Activated T-helper 1 cell treated with anti-CD3 and anti-CD28 coated beads, Interleukin-12 subunit alpha, Interleukin-12 subunit beta, Interleukin-2, Interleukin-4 antibody, amounts not matched to agents 30 ng/mL and 10 ng/mL and 1 ng/mL, durations not matched to agents 14 hours and 24 hours and 36 hours (primary cell): ENCODE measurements at regions not wholly inside any gene's neighbourhood (a gene's known extent, or its start where the extent isn't known, plus 50 kb on each side); places are given as distances from the start of the nearest gene placed in this dataset.

Experiments used
- DNase-seq: peaks from one replicate; pipeline ENCODE4 v3.0.0; 2021; ENCODE audit warnings: low spot score
- H3K27ac Mint-ChIP-seq: one replicate; pipeline ENCODE4 v1.8.0; 2021; ENCODE audit warnings: mild to moderate bottlenecking, mixed read lengths
- H3K27me3 Mint-ChIP-seq: one replicate; pipeline ENCODE4 v1.8.0; 2022; ENCODE audit warnings: mild to moderate bottlenecking, moderate library complexity, mixed read lengths; ENCODE audit not compliant: insufficient read depth
- H3K36me3 Mint-ChIP-seq: one replicate; pipeline ENCODE4 v1.8.0; 2021; ENCODE audit warnings: low read depth, mixed read lengths
- H3K4me1 Mint-ChIP-seq: one replicate; pipeline ENCODE4 v1.8.0; 2021; ENCODE audit warnings: low read depth, mixed read lengths
- H3K4me3 Mint-ChIP-seq: one replicate; pipeline ENCODE4 v1.8.0; 2021; ENCODE audit warnings: mild to moderate bottlenecking, moderate library complexity, mixed read lengths
- H3K9me3 Mint-ChIP-seq: one replicate; pipeline ENCODE4 v1.8.0; 2021; ENCODE audit warnings: mixed read lengths
- intact Hi-C: fragments of 100-400 bp; cut with micrococcal nuclease; formaldehyde crosslinking; loops from one replicate; pipeline ENCODE4 v1.15.1; 2024

DNA sequence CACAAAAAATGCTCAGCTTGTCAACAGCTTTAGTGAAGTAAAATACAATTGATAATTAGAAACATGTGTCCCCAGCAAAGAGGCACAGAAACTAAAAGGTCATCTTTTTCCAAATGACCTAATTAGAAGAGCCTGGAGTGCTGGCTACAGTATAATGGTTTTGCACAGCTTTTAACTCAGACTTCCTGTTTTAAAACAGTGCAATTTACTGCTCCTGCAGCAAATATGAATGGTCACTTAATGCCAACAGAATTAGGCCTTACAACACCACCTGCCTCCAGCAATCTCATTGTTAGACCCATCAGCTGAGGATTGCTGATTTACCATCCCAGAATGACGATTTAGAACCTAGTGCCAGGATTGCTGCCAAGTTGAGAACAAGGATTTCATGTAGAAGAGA is 239.3 kb downstream of the CETN3 start:
- DNase-seq: no peak
- Mint-ChIP-seq H3K36me3 (no peaks in the 10 kb centered on the region), H3K27me3 (no peaks in the 10 kb centered on the region), H3K9me3 (no peaks in the 10 kb centered on the region), H3K4me1 (no peaks in the 10 kb centered on the region), H3K4me3 (no peak overlapping the region), H3K27ac (no peak overlapping the region)
- intact Hi-C loops: no loop called here

DNA sequence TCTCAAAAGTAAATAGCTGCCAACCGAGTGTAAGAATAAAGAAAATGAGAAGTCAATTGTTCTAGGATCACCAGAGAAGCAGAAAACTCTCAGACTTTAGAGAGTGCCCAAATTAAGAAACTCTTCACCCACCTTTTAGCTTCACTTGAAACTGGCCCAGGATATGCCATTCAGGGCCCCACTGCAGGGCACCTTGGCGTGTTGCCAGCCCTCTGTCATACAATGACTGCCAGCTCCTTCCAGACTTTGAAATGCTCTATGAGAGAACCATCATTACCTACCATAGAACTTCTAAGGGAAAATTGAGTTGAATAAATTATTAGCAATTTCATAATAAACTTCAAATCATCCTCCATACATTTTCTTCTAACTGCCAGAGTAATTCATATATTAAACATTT is 240.5 kb downstream of the CETN3 start:
- H3K4me3 Mint-ChIP-seq: no peak overlapping the region
- no peaks in the 10 kb centered on the region for H3K9me3 Mint-ChIP-seq
- intact Hi-C loops: no loop called here
- H3K27me3 Mint-ChIP-seq: no peaks in the 10 kb centered on the region
- DNase-seq: no peak
- no peak overlapping the region for H3K27ac Mint-ChIP-seq
- no peaks in the 10 kb centered on the region for H3K4me1 Mint-ChIP-seq
- H3K36me3 Mint-ChIP-seq: no peaks in the 10 kb centered on the region

- Mint-ChIP-seq H3K36me3 (no peaks in the 10 kb centered on the region), H3K27ac (no peak overlapping the region), H3K4me1 (no peaks in the 10 kb centered on the region), H3K27me3 (no peaks in the 10 kb centered on the region), H3K9me3 (no peaks in the 10 kb centered on the region), H3K4me3 (no peak overlapping the region)
- DNase-seq: no peak
- intact Hi-C loops: no loop called here
Measured at GRCh38 chr5:90168399-90168798, 241.2 kb downstream of the CETN3 start.

GRCh38 chr5:90166816-90167215 is 242.7 kb downstream of the CETN3 start:
- Mint-ChIP-seq H3K27me3 (no peaks in the 10 kb centered on the region), H3K9me3 (no peaks in the 10 kb centered on the region), H3K4me3 (no peak overlapping the region), H3K36me3 (no peaks in the 10 kb centered on the region), H3K4me1 (no peaks in the 10 kb centered on the region), H3K27ac (no peak overlapping the region)
- intact Hi-C loops: no loop called here
- no peak for DNase-seq

GRCh38 chr5:90162324-90162723 is 247.2 kb downstream of the CETN3 start:
- H3K9me3 Mint-ChIP-seq: no peaks in the 10 kb centered on the region
- no peak overlapping the region for H3K4me3 Mint-ChIP-seq
- H3K4me1 Mint-ChIP-seq: no peaks in the 10 kb centered on the region
- no peaks in the 10 kb centered on the region for H3K27me3 Mint-ChIP-seq
- H3K36me3 Mint-ChIP-seq: no peaks in the 10 kb centered on the region
- DNase-seq: no peak
- intact Hi-C loops: no loop called here
- H3K27ac Mint-ChIP-seq: no peak overlapping the region

GRCh38 chr5:90161414-90161813 is 248.1 kb downstream of the CETN3 start:
- H3K9me3 Mint-ChIP-seq: no peaks in the 10 kb centered on the region
- no peaks in the 10 kb centered on the region for H3K27me3 Mint-ChIP-seq
- H3K4me3 Mint-ChIP-seq: no peak overlapping the region
- intact Hi-C loops: no loop called here
- no peak overlapping the region for H3K27ac Mint-ChIP-seq
- DNase-seq: no peak
- H3K4me1 Mint-ChIP-seq: no peaks in the 10 kb centered on the region
- H3K36me3 Mint-ChIP-seq: no peaks in the 10 kb centered on the region

DNA sequence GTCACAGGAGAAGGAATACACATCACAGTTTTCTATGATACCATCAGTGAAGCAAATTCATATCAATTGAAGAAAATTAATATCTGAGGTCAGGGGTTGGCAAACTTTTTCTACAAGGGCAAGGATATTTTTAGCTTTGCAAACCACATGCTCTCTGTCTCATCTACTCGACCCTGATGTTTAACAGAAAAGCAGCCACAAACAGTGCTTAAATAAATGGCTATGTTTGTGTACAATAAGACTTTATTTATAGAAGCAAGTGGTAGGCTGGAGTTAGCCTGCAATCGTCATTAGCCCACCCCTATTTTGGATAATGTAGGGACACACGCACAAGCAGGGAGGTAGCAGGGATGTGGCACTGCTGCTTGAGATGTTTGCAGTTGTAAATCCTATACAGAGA is 251.4 kb downstream of the CETN3 start:
- Mint-ChIP-seq H3K9me3 (no peaks in the 10 kb centered on the region), H3K27ac (no peak overlapping the region), H3K4me1 (no peaks in the 10 kb centered on the region), H3K36me3 (no peaks in the 10 kb centered on the region), H3K27me3 (no peaks in the 10 kb centered on the region), H3K4me3 (no peak overlapping the region)
- intact Hi-C loops: no loop called here
- no peak for DNase-seq

DNA sequence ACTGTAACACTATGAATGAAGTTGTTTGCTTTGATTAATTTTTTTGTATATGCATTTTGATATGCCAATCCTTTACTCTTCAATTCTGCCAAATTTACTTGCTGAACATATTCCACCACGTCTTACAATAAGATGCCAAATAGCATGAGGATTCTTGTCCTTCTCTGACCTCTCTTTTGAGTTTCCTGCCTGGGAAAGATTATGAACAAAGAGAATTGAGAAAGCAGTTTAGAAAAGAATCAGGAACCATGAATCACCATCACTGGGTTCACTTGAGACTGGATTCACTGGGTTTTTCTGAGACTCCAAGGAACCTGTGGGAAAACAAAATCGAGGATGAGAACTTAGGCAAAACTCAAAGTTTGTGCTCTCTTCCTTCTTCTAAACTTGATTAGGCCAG is 256.5 kb downstream of the CETN3 start:
- no peak for DNase-seq
- H3K4me3 Mint-ChIP-seq: no peak overlapping the region
- no peaks in the 10 kb centered on the region for H3K9me3 Mint-ChIP-seq
- H3K4me1 Mint-ChIP-seq: no peaks in the 10 kb centered on the region
- H3K27ac Mint-ChIP-seq: no peak overlapping the region
- H3K27me3 Mint-ChIP-seq: no peaks in the 10 kb centered on the region
- intact Hi-C loops: no loop called here
- no peaks in the 10 kb centered on the region for H3K36me3 Mint-ChIP-seq

DNA sequence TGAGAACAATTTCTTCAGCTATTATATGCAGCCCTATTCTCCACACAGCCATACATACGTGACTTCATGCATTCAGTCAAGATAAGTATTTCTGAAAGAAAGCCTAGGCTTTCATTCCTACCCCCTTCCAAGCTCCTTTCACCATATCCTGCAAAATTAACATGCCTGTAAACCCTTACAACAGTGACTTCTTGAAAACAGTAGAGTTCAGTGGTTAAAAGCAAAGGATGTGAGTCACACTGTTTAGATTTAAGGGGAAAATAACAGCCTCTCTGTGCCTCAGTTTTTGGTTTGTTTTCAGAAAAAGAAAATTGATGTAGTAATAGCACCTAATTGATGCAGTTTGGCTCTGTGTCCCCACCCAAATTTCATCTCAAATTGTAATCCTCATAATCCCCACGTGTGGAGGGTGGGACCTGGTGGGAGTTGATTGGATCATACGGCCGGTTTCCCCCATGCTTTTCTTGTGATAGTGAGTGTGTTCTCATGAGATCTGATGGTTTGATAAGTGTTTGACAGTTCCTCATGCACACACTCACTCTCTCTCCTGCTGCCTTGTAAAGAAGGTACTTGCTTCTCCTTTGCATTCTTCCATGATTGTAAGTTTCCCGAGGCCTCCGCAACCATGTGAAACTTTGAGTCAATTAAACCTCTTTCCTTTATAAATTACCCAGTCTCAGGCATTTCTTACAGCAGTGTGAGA is 264.8 kb downstream of the CETN3 start:
- no peaks in the 10 kb centered on the region for H3K36me3 Mint-ChIP-seq
- no peak for DNase-seq
- H3K27ac Mint-ChIP-seq: no peak overlapping the region
- peaks cover 3% of the 10 kb centered on the region for H3K9me3 Mint-ChIP-seq
- no peaks in the 10 kb centered on the region for H3K27me3 Mint-ChIP-seq
- no peaks in the 10 kb centered on the region for H3K4me1 Mint-ChIP-seq
- intact Hi-C loops: no loop called here
- H3K4me3 Mint-ChIP-seq: no peak overlapping the region

- no peaks in the 10 kb centered on the region for H3K36me3 Mint-ChIP-seq
- no peaks in the 10 kb centered on the region for H3K27me3 Mint-ChIP-seq
- intact Hi-C loops: no loop called here
- peaks cover 3% of the 10 kb centered on the region for H3K9me3 Mint-ChIP-seq
- H3K4me3 Mint-ChIP-seq: no peak overlapping the region
- H3K27ac Mint-ChIP-seq: no peak overlapping the region
- DNase-seq: no peak
- H3K4me1 Mint-ChIP-seq: no peaks in the 10 kb centered on the region
Measured at GRCh38 chr5:90142541-90142940, 267.0 kb downstream of the CETN3 start.

DNA sequence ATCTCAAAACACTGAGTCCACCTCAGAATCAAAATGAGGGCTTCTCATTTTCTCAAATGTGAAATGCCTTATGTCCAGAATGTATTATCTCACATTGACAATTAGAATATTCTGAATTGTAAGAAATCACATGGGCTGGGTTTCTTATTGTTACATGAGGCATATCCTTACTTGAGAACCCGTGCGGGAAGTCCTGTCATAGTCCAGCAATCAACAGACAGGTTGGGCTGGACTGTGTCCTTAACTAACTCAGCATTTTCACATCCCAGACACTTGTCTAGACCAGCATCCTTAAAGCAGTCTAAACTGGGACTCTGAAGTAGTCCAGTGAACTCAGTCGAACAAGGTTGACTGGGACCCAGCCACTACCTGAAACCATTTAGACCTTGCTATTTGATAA is 267.6 kb downstream of the CETN3 start:
- H3K4me1 Mint-ChIP-seq: no peaks in the 10 kb centered on the region

GRCh38 chr5:90136952-90137528 is 272.5 kb downstream of the CETN3 start:
- DNase-seq: no peak
- Mint-ChIP-seq H3K4me1 (peaks cover 6% of the 10 kb centered on the region), H3K4me3 (no peak overlapping the region), H3K36me3 (no peaks in the 10 kb centered on the region), H3K27ac (no peak overlapping the region), H3K27me3 (no peaks in the 10 kb centered on the region), H3K9me3 (no peaks in the 10 kb centered on the region)
- intact Hi-C loops: no loop called here

More for the DNA sequence above, 267.6 kb downstream of the CETN3 start:
- H3K36me3 Mint-ChIP-seq: no peaks in the 10 kb centered on the region
- peaks cover 3% of the 10 kb centered on the region for H3K9me3 Mint-ChIP-seq
- intact Hi-C loops: no loop called here
- no peak for DNase-seq
- no peak overlapping the region for H3K27ac Mint-ChIP-seq
- H3K27me3 Mint-ChIP-seq: no peaks in the 10 kb centered on the region
- H3K4me3 Mint-ChIP-seq: no peak overlapping the region

GRCh38 chr5:90135779-90136378 is 273.7 kb downstream of the CETN3 start:
- Mint-ChIP-seq H3K36me3 (no peaks in the 10 kb centered on the region), H3K9me3 (no peaks in the 10 kb centered on the region)
- intact Hi-C loops: no loop called here

More at GRCh38 chr5:90135779-90136378, 273.7 kb downstream of the CETN3 start:
- Mint-ChIP-seq H3K4me3 (no peak overlapping the region), H3K27ac (no peak overlapping the region), H3K27me3 (peaks cover 2% of the 10 kb centered on the region), H3K4me1 (peaks cover 10% of the 10 kb centered on the region)
- DNase-seq: no peak
